Esophagus squamous epithelium (tissue), 5 donors: ENCODE measurements at regions not wholly inside any gene's neighbourhood (a gene's known extent, or its start where the extent isn't known, plus 50 kb on each side); places are given as distances from the start of the nearest gene placed in this dataset.

Experiments used
- DNase-seq: peaks from one replicate; lab custom pipeline; 2025; lab: John Stamatoyannopoulos, UW
- H3K27ac ChIP-seq, 4 donors: fragments of 200-600 bp; sonication (generic); one replicate each; pipeline ENCODE4 v1.5.1; 2016 to 2019; ENCODE audit warnings: mild to moderate bottlenecking in 1 of 4
- H3K27me3 ChIP-seq, 4 donors: fragments of 200-600 bp; sonication (generic); 1 replicate in 3 of 4; 2 replicates in 1 of 4; pipeline versions ENCODE4 v1.5.1 to v1.6.0; 2017 to 2021; ENCODE audit warnings: antibody characterized with exemption in 1 of 4
- H3K36me3 ChIP-seq, 3 donors: fragments of 200-600 bp; sonication (generic); one replicate each; pipeline ENCODE4 v1.5.1; 2016 to 2019
- H3K4me1 ChIP-seq, 3 donors: fragments of 200-600 bp; sonication (generic); one replicate each; pipeline ENCODE4 v1.5.1; 2017 to 2019
- H3K4me3 ChIP-seq, 4 donors: fragments of 200-600 bp; sonication (generic); 1 replicate in 3 of 4; 2 replicates in 1 of 4; pipeline ENCODE4 v1.5.1; 2016 to 2019; ENCODE audit warnings: mild to moderate bottlenecking in 2 of 4, moderate library complexity in 1 of 4
- H3K9me3 ChIP-seq, 3 donors: fragments of 200-600 bp; sonication (generic); one replicate each; pipeline ENCODE4 v1.5.1; 2016 to 2019
- CTCF ChIP-seq, 6 experiments: fragments of 450-650 bp in 4 of 6; fragments of 200-600 bp in 2 of 6; sonication (generic) in 2 of 6; IDR thresholded peaks; one replicate each; pipeline ENCODE4 v1.5.1; 2016 to 2019; ENCODE audit warnings: antibody characterized with exemption in 6 of 6, mild to moderate bottlenecking in 4 of 6, moderate library complexity in 4 of 6
- POLR2A ChIP-seq, 4 donors: fragments of 450-650 bp; IDR thresholded peaks; one replicate each; pipeline ENCODE4 v1.6.1; 2017; ENCODE audit warnings: antibody characterized with exemption in 4 of 4, mild to moderate bottlenecking in 4 of 4, moderate library complexity in 3 of 4
- WGBS, 2 donors: methylation state at CpG; one replicate each; pipeline ENCODE4 v1.1.5; 2018; 5-methylcytosine and 5-hydroxymethylcytosine counted together
- intact Hi-C: fragments of 100-400 bp; cut with DNase I; formaldehyde crosslinking; loops from one replicate; pipeline ENCODE4 v1.15.0; 2022
- donor health status: DM: yes; HTN: yes; CAD: no.

- Histone ChIP-seq H3K27ac (no peak overlapping the region), H3K27me3 (no peaks in the 10 kb centered on the region), H3K4me1 (peaks cover 0 to 11% (median 10%) of the 10 kb centered on the region in 3 donors), H3K4me3 (no peak overlapping the region), H3K9me3 (no peaks in the 10 kb centered on the region), H3K36me3 (no peaks in the 10 kb centered on the region)
- 42 to 50% methylated on average over 1 to 2 of the region's 2 CpGs for WGBS, 2 donors
- TF ChIP-seq CTCF (IDR thresholded peaks at IDR 0.05): no peak
- TF ChIP-seq POLR2A (IDR thresholded peaks at IDR 0.05): no peak
- intact Hi-C loops: no loop called here
- DNase-seq: no peak
Observed at GRCh38 chr2:12617853-12618252, 98.9 kb upstream of the TRIB2 start.

GRCh38 chr2:12618576-12618975, 98.2 kb upstream of the TRIB2 start:
- peaks cover 0 to 7% (median 6%) of the 10 kb centered on the region in 3 donors for H3K4me1 ChIP-seq
- DNase-seq: no peak
- H3K9me3 ChIP-seq: no peaks in the 10 kb centered on the region

GRCh38 chr2:12619975-12620374, 96.8 kb upstream of the TRIB2 start:
- intact Hi-C loops: no loop called here
- Histone ChIP-seq H3K4me1 (peaks cover 0 to 7% (median 6%) of the 10 kb centered on the region in 3 donors), H3K27ac (no peak overlapping the region), H3K36me3 (no peaks in the 10 kb centered on the region), H3K9me3 (no peaks in the 10 kb centered on the region), H3K27me3 (no peaks in the 10 kb centered on the region), H3K4me3 (no peak overlapping the region)
- WGBS, 2 donors: 23 to 30% methylated on average over 3 of the region's 3 CpGs
- no peak for TF ChIP-seq CTCF (IDR thresholded peaks at IDR 0.05)
- no peak for TF ChIP-seq POLR2A (IDR thresholded peaks at IDR 0.05)
- no peak for DNase-seq

More at GRCh38 chr2:12618576-12618975, 98.2 kb upstream of the TRIB2 start:
- Histone ChIP-seq H3K4me3 (no peak overlapping the region), H3K27ac (no peak overlapping the region), H3K36me3 (no peaks in the 10 kb centered on the region), H3K27me3 (no peaks in the 10 kb centered on the region)
- no peak for TF ChIP-seq CTCF (IDR thresholded peaks at IDR 0.05)
- TF ChIP-seq POLR2A (IDR thresholded peaks at IDR 0.05): no peak
- intact Hi-C loops: no loop called here

- Histone ChIP-seq H3K27ac (no peak overlapping the region), H3K27me3 (no peaks in the 10 kb centered on the region), H3K4me1 (peaks cover 0 to 7% (median 6%) of the 10 kb centered on the region in 3 donors), H3K36me3 (no peaks in the 10 kb centered on the region), H3K4me3 (no peak overlapping the region), H3K9me3 (no peaks in the 10 kb centered on the region)
- intact Hi-C loops: no loop called here
- no peak for DNase-seq
- TF ChIP-seq CTCF (IDR thresholded peaks at IDR 0.05) (no peak), POLR2A (IDR thresholded peaks at IDR 0.05) (no peak)
- 91% methylated on average over 2 of the region's 2 CpGs for WGBS, 2 donors
Observed at GRCh38 chr2:12620759-12621158, 96.0 kb upstream of the TRIB2 start.

GRCh38 chr2:12623051-12623450, 93.7 kb upstream of the TRIB2 start:
- no peaks in the 10 kb centered on the region for H3K27me3 ChIP-seq
- no peak overlapping the region for H3K27ac ChIP-seq
- DNase-seq: no peak
- H3K36me3 ChIP-seq: no peaks in the 10 kb centered on the region
- H3K9me3 ChIP-seq: no peaks in the 10 kb centered on the region
- no peak for TF ChIP-seq CTCF (IDR thresholded peaks at IDR 0.05)
- no peak for TF ChIP-seq POLR2A (IDR thresholded peaks at IDR 0.05)
- intact Hi-C loops: no loop called here
- no peak overlapping the region for H3K4me3 ChIP-seq
- WGBS, 2 donors: 88 to 95% methylated on average over 1 of the region's 1 CpG
- peaks cover 0 to 7% (median 6%) of the 10 kb centered on the region in 3 donors for H3K4me1 ChIP-seq
